ENCODE measurements at regions not wholly inside any gene's neighbourhood (a gene's known extent, or its start where the extent isn't known, plus 50 kb on each side); places are given as distances from the start of the nearest gene placed in this dataset.

DNA sequence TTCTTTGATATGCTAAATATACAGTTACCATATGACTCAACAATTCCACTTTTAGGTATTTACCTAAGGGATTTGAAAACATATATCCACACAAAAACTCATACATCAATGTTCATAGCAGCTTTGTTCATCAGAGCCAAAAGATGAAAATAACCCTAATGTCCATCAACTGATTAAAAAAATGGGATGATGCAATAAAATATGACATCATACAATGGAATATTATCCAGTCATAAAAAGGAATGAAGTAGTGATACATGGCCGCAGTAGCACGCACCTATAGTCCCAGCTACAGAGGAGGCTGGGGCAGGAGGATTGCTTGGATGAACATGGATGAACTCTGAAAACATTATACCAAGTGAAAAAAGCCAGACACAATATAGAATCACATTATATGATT lies 101.4 kb upstream of the SIRPA start:
- no peaks in the 10 kb centered on the region for H3K4me1 ChIP-seq
- TF ChIP-seq POLR2AphosphoS5 (IDR thresholded peaks at IDR 0.05) = no peak
- TF ChIP-seq EP300 (IDR thresholded peaks at IDR 0.05) = no peak
- TF ChIP-seq POLR2A (IDR thresholded peaks at IDR 0.05) = no peak
- no peak for TF ChIP-seq CTCF (IDR thresholded peaks at IDR 0.05)
- H3K4me3 ChIP-seq = no peak overlapping the region
- no peaks in the 10 kb centered on the region for H3K9me3 ChIP-seq
- H3K27ac ChIP-seq = no peak overlapping the region
- no peaks in the 10 kb centered on the region for H3K36me3 ChIP-seq
- H3K27me3 ChIP-seq = no peaks in the 10 kb centered on the region
- no peak for DNase-seq (ENCODE audit: low spot score in 2 of 2)
- WGBS = 92% methylated on average over 2 of the region's 2 CpGs

GRCh38 chr20:1792274-1792673 lies 102.9 kb upstream of the SIRPA start:
- no peak for TF ChIP-seq EP300 (IDR thresholded peaks at IDR 0.05)
- no peak for TF ChIP-seq POLR2AphosphoS5 (IDR thresholded peaks at IDR 0.05)
- TF ChIP-seq CTCF (IDR thresholded peaks at IDR 0.05) = no peak
- Histone ChIP-seq H3K9me3 (no peaks in the 10 kb centered on the region), H3K27me3 (peaks cover 3% of the 10 kb centered on the region), H3K4me3 (no peak overlapping the region), H3K27ac (no peak overlapping the region), H3K36me3 (no peaks in the 10 kb centered on the region), H3K4me1 (no peaks in the 10 kb centered on the region)
- WGBS = 63% methylated on average over 2 of the region's 2 CpGs
- DNase-seq (ENCODE audit: low spot score in 2 of 2) = no peak

DNA sequence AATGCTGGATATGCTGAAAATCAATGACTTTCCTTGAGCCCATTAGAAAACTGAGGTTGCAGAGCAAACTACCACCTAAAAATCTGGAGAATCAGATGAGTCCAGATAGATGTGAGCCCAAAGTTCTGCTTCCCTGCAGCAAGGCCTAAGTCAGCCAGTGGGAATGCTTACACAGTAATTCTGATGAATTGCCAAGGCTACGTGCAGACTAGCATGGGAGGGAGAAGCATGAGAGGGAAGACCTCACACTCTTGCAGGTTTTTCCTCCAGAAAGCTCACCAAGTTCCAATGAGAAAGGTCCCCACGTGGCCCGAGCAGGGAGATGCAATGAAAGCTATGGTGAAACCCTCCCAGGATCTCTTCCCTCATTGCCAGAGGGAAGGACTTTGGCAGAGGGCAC lies 104.8 kb upstream of the SIRPA start:
- Histone ChIP-seq H3K27ac (no peak overlapping the region), H3K4me3 (no peak overlapping the region), H3K4me1 (no peaks in the 10 kb centered on the region), H3K9me3 (no peaks in the 10 kb centered on the region), H3K36me3 (no peaks in the 10 kb centered on the region), H3K27me3 (peaks cover 5% of the 10 kb centered on the region)
- TF ChIP-seq POLR2A (IDR thresholded peaks at IDR 0.05) (no peak), POLR2AphosphoS5 (IDR thresholded peaks at IDR 0.05) (no peak), CTCF (IDR thresholded peaks at IDR 0.05) (no peak), EP300 (IDR thresholded peaks at IDR 0.05) (no peak)
- 35% methylated on average over 3 of the region's 3 CpGs for WGBS
- no peak for DNase-seq (ENCODE audit: low spot score in 2 of 2)

DNA sequence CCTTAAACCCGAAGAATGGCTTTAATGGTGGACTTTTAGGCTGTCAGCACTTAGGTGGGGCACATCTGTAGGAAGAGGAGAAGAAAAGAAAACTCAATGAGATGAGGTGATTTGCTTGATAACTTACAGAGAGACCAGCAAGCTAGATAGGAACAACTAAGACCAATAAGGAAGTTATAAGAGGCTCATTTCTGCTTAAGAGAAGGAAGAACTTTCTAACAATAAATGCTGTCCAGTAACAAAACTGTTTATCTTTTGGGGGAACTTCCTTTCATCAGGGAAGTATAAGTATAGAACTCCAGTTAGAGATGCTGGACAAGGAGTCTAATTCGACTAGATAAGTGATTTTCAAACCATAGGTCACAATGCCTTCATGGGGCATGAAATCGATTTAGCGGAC lies 107.2 kb upstream of the SIRPA start:
- no peak overlapping the region for H3K27ac ChIP-seq
- H3K27me3 ChIP-seq = peaks cover 5% of the 10 kb centered on the region
- H3K9me3 ChIP-seq = no peaks in the 10 kb centered on the region
- no peaks in the 10 kb centered on the region for H3K36me3 ChIP-seq
- H3K4me3 ChIP-seq = no peak overlapping the region
- no peaks in the 10 kb centered on the region for H3K4me1 ChIP-seq
- 80% methylated on average over 4 of the region's 4 CpGs for WGBS
- no peak for TF ChIP-seq CTCF (IDR thresholded peaks at IDR 0.05)
- no peak for TF ChIP-seq POLR2A (IDR thresholded peaks at IDR 0.05)
- TF ChIP-seq EP300 (IDR thresholded peaks at IDR 0.05) = no peak
- TF ChIP-seq POLR2AphosphoS5 (IDR thresholded peaks at IDR 0.05) = no peak
- no peak for DNase-seq (ENCODE audit: low spot score in 2 of 2)

DNA sequence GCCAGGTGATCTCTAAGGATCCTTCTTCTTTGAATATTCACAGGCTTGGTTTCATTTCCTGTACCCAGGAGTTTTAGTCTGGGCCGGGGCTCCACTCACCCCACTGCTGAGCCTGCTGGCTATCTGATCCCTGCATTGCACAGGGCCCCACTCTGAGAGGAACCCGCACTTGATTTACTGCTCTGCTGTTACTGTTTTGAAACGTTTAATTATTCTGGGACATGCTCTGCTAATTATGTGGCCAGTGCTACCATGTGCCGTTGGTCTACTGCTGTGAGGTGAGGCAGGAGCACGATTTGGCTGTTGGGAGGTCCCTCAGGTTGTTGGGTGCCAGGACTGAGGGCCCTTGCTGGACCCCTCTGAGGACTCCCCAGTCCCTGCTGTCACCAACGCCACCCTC lies 108.7 kb upstream of the SIRPA start:
- no peak overlapping the region for H3K4me3 ChIP-seq

More for the DNA sequence above, 108.7 kb upstream of the SIRPA start:
- Histone ChIP-seq H3K27ac (no peak overlapping the region), H3K4me1 (no peaks in the 10 kb centered on the region), H3K27me3 (peaks cover 5% of the 10 kb centered on the region), H3K36me3 (no peaks in the 10 kb centered on the region), H3K9me3 (no peaks in the 10 kb centered on the region)
- DNase-seq (ENCODE audit: low spot score in 2 of 2) = no peak
- TF ChIP-seq POLR2A (IDR thresholded peaks at IDR 0.05) (no peak), CTCF (IDR thresholded peaks at IDR 0.05) (no peak), POLR2AphosphoS5 (IDR thresholded peaks at IDR 0.05) (no peak), EP300 (IDR thresholded peaks at IDR 0.05) (no peak)
- 42% methylated on average over 6 of the region's 6 CpGs for WGBS
